ENCODE measurements at regions not wholly inside any gene's neighbourhood (a gene's known extent, or its start where the extent isn't known, plus 50 kb on each side); places are given as distances from the start of the nearest gene placed in this dataset.

GRCh38 chr16:35841632-35842031 lies 2382.2 kb downstream of the TP53TG3F start:
- DNase-seq (ENCODE audit: low read depth in 3 of 3), result no peak

- DNase-seq (ENCODE audit: low read depth in 3 of 3), result no peak
Observed at GRCh38 chr16:35862242-35862641, 2402.8 kb downstream of the TP53TG3F start.

- no peak for DNase-seq (ENCODE audit: low read depth in 3 of 3)
Observed at GRCh38 chr16:35868630-35869029, 2409.2 kb downstream of the TP53TG3F start.

GRCh38 chr16:35873472-35873871 lies 2414.1 kb downstream of the TP53TG3F start:
- no peak for DNase-seq (ENCODE audit: low read depth in 3 of 3)

GRCh38 chr16:35881654-35882053 lies 2422.2 kb downstream of the TP53TG3F start:
- DNase-seq (ENCODE audit: low read depth in 3 of 3), result no peak

GRCh38 chr16:35906440-35906839 lies 2447.0 kb downstream of the TP53TG3F start:
- no peak for DNase-seq (ENCODE audit: low read depth in 3 of 3)

- no peak for DNase-seq (ENCODE audit: low read depth in 3 of 3)
Observed at GRCh38 chr16:35908152-35908551, 2448.7 kb downstream of the TP53TG3F start.

GRCh38 chr16:35908942-35909341 lies 2449.5 kb downstream of the TP53TG3F start:
- DNase-seq (ENCODE audit: low read depth in 3 of 3), result no peak

GRCh38 chr16:35909351-35909954 lies 2450.0 kb downstream of the TP53TG3F start:
- no peak for DNase-seq (ENCODE audit: low read depth in 3 of 3)

GRCh38 chr16:35910409-35910808 lies 2451.0 kb downstream of the TP53TG3F start:
- DNase-seq (ENCODE audit: low read depth in 3 of 3), result no peak

GRCh38 chr16:35911899-35912298 lies 2452.5 kb downstream of the TP53TG3F start:
- no peak for DNase-seq (ENCODE audit: low read depth in 3 of 3)

GRCh38 chr16:35931722-35932121 lies 2472.3 kb downstream of the TP53TG3F start:
- no peak for DNase-seq (ENCODE audit: low read depth in 3 of 3)
